H1 (cell line): ENCODE measurements at regions not wholly inside any gene's neighbourhood (a gene's known extent, or its start where the extent isn't known, plus 50 kb on each side); places are given as distances from the start of the nearest gene placed in this dataset.
"Not testable (repeated sequence)": the region's sequence is repeated elsewhere in the genome, so short reads cannot be mapped to it uniquely, and the experiment has no call there.

Source experiments
- CTCF ChIA-PET: fragments of 300-600 bp; sonication (Branson Sonifier 250); formaldehyde crosslinking; loops from one replicate; lab custom pipeline; 2021; ENCODE audit not compliant: partially characterized antibody; lab: Charles Lee
- POLR2A ChIA-PET: fragments of 300-600 bp; sonication (Branson Sonifier 250); formaldehyde crosslinking; loops from one replicate; lab custom pipeline; 2021; ENCODE audit warnings: inconsistent platforms; ENCODE audit not compliant: partially characterized antibody; lab: Charles Lee
- DNase-seq, 2 experiments: peaks; one replicate each; pipeline versions ENCODE4 v3.0.0 to v3.0.0-alpha.2; 2010 to 2022; ENCODE audit warnings: low spot score in 2 of 2, low read depth in 1 of 2, mixed read lengths in 1 of 2
- FAIRE-seq: peaks from 2 replicates; lab custom pipeline; 2011; peaks lifted over from hg19 to GRCh38; lab: Jason Lieb, UNC
- H2AFZ ChIP-seq: 2 replicates; pipeline ENCODE4 v1.8.1; 2012; ENCODE audit warnings: low read length, inconsistent platforms
- H2AK5ac ChIP-seq: 2 replicates; pipeline ENCODE4 v1.6.1; 2013; ENCODE audit warnings: low read depth, low read length
- H2BK120ac ChIP-seq: replicated peaks from 2 replicates; pipeline ENCODE3; 2013; ENCODE audit warnings: low read depth, low read length, inconsistent platforms
- H2BK12ac ChIP-seq: 2 replicates; pipeline ENCODE4 v1.6.1; 2013; ENCODE audit warnings: low read depth, low read length
- H2BK15ac ChIP-seq: 2 replicates; pipeline ENCODE4 v1.6.1; 2013; ENCODE audit warnings: low read length
- H2BK20ac ChIP-seq: 2 replicates; pipeline ENCODE4 v1.6.1; 2013; ENCODE audit warnings: low read length
- H2BK5ac ChIP-seq: 2 replicates; pipeline ENCODE4 v1.6.1; 2013; ENCODE audit warnings: low read depth, low read length
- H3K14ac ChIP-seq: 2 replicates; pipeline ENCODE4 v1.6.1; 2013; ENCODE audit warnings: inconsistent platforms; ENCODE audit not compliant: insufficient read length
- H3K18ac ChIP-seq: 2 replicates; pipeline ENCODE4 v1.6.1; 2013; ENCODE audit warnings: low read length; ENCODE audit errors: extremely low read depth
- H3K23ac ChIP-seq: 2 replicates; pipeline ENCODE4 v1.6.1; 2013; ENCODE audit warnings: inconsistent platforms; ENCODE audit not compliant: insufficient read length
- H3K23me2 ChIP-seq: 2 replicates; pipeline ENCODE4 v1.6.1; 2013; ENCODE audit warnings: low read depth, low read length
- H3K27ac ChIP-seq: 2 replicates; pipeline ENCODE4 v1.6.1; 2011; ENCODE audit warnings: low read depth, low read length, inconsistent platforms
- H3K27me3 ChIP-seq, 4 experiments: replicated peaks in 1 of 4; 1 replicate in 1 of 4; 2 replicates in 3 of 4; pipeline versions ENCODE4 v1.6.1 to v1.8.1; 2011 to 2013; ENCODE audit warnings: low read length in 3 of 4, mild to moderate bottlenecking in 3 of 4, inconsistent platforms in 2 of 4, mixed read lengths in 2 of 4, moderate library complexity in 1 of 4; ENCODE audit not compliant: control insufficient read depth in 3 of 4, insufficient read depth in 3 of 4; ENCODE audit errors: extremely low read depth in 1 of 4
- H3K36me3 ChIP-seq, 4 experiments: 2 replicates each; pipeline versions ENCODE4 v1.6.1 to v1.8.1; 2011 to 2013; ENCODE audit warnings: mild to moderate bottlenecking in 4 of 4, low read length in 3 of 4, moderate library complexity in 2 of 4, control low read depth in 1 of 4, inconsistent platforms in 1 of 4; ENCODE audit not compliant: insufficient read depth in 4 of 4, control insufficient read depth in 2 of 4
- H3K4ac ChIP-seq: replicated peaks from 2 replicates; pipeline ENCODE3; 2013; ENCODE audit warnings: low read length, low read depth, mixed read lengths, inconsistent platforms; ENCODE audit not compliant: insufficient read length
- H3K4me1 ChIP-seq, 4 experiments: replicated peaks in 1 of 4; 1 replicate in 1 of 4; 2 replicates in 3 of 4; pipeline versions ENCODE4 v1.6.1 to v1.8.1; 2011 to 2013; ENCODE audit warnings: low read length in 3 of 4, inconsistent platforms in 2 of 4, mixed read lengths in 1 of 4; ENCODE audit not compliant: insufficient read depth in 4 of 4, control insufficient read depth in 3 of 4
- H3K4me2 ChIP-seq, 2 experiments: 2 replicates each; pipeline versions ENCODE4 v1.6.1 to v1.8.1; 2011 to 2013; ENCODE audit warnings: low read depth in 2 of 2, low read length in 2 of 2, control low read depth in 1 of 2, inconsistent platforms in 1 of 2, mild to moderate bottlenecking in 1 of 2; ENCODE audit not compliant: insufficient read depth in 1 of 2
- H3K4me3 ChIP-seq, 4 experiments: fragments of 200-600, 300-600 bp in 1 of 4; sonication (generic), shearing (Covaris generic), sonication (Bioruptor Twin) in 1 of 4; 2 replicates each; pipeline versions ENCODE4 v1.5.1 to v1.8.1; 2011 to 2016; ENCODE audit warnings: low read length in 4 of 4, low read depth in 3 of 4, control low read depth in 2 of 4, inconsistent platforms in 2 of 4, mild to moderate bottlenecking in 2 of 4, mixed read lengths in 1 of 4, moderate library complexity in 1 of 4; ENCODE audit not compliant: insufficient read depth in 2 of 4; ENCODE audit errors: extremely low read depth in 1 of 4
- H3K56ac ChIP-seq: replicated peaks from 2 replicates; pipeline ENCODE3; 2013; ENCODE audit warnings: low read depth, mild to moderate bottlenecking, mixed read lengths, low read length, inconsistent platforms; ENCODE audit not compliant: insufficient read length
- H3K79me1 ChIP-seq: 2 replicates; pipeline ENCODE4 v1.6.1; 2013; ENCODE audit warnings: low read depth, low read length, control low read depth
- H3K79me2 ChIP-seq, 2 experiments: 2 replicates each; pipeline versions ENCODE4 v1.6.1 to v1.8.1; 2012 to 2013; ENCODE audit warnings: low read length in 2 of 2, mild to moderate bottlenecking in 2 of 2, inconsistent platforms in 1 of 2; ENCODE audit not compliant: insufficient read depth in 2 of 2, control insufficient read depth in 1 of 2
- H3K9ac ChIP-seq, 4 experiments: replicated peaks in 1 of 4; 1 replicate in 1 of 4; 2 replicates in 3 of 4; pipeline versions ENCODE4 v1.6.1 to v1.8.1; 2011 to 2013; ENCODE audit warnings: low read depth in 3 of 4, low read length in 3 of 4, control low read depth in 2 of 4, mild to moderate bottlenecking in 2 of 4, moderate library complexity in 2 of 4, inconsistent platforms in 1 of 4; ENCODE audit errors: extremely low read depth in 1 of 4
- H3K9me3 ChIP-seq, 2 experiments: 2 replicates each; pipeline versions ENCODE4 v1.6.1 to v1.8.1; 2012 to 2013; ENCODE audit warnings: mild to moderate bottlenecking in 2 of 2, moderate library complexity in 2 of 2, control low read depth in 1 of 2, inconsistent platforms in 1 of 2, low read depth in 1 of 2, low read length in 1 of 2, mixed read lengths in 1 of 2; ENCODE audit not compliant: insufficient read depth in 2 of 2
- H4K20me1 ChIP-seq, 2 experiments: replicated peaks in 1 of 2; 2 replicates each; pipeline versions ENCODE3 to v1.8.1; 2011 to 2013; ENCODE audit warnings: inconsistent platforms in 2 of 2, low read length in 2 of 2, mild to moderate bottlenecking in 1 of 2; ENCODE audit not compliant: insufficient read depth in 2 of 2, control insufficient read depth in 1 of 2
- H4K5ac ChIP-seq: 2 replicates; pipeline ENCODE4 v1.6.1; 2013; ENCODE audit warnings: low read length, low read depth, mixed read lengths, inconsistent platforms; ENCODE audit not compliant: insufficient read length
- H4K8ac ChIP-seq: 2 replicates; pipeline ENCODE4 v1.8.0; 2013; ENCODE audit warnings: mild to moderate bottlenecking, moderate library complexity, low read length, inconsistent platforms; ENCODE audit not compliant: insufficient read depth; ENCODE audit errors: extremely low read depth
- H4K91ac ChIP-seq: replicated peaks from 2 replicates; pipeline ENCODE3; 2013; ENCODE audit warnings: low read length, mixed read lengths, inconsistent platforms; ENCODE audit not compliant: insufficient read length
- WGBS, 2 experiments: shearing (Covaris generic) in 1 of 2; methylation state at CpG; one replicate each; pipeline versions ENCODE4 v1.1.6 to v1.1.7; 2013 to 2015; ENCODE audit warnings: low lambda C conversion rate in 2 of 2, mixed read lengths in 2 of 2, inconsistent platforms in 1 of 2, low coverage in 1 of 2, missing lambda C conversion rate in 1 of 2; ENCODE audit not compliant: insufficient replicate concordance in 2 of 2, insufficient coverage in 1 of 2, insufficient read length in 1 of 2; ENCODE audit errors: extremely low coverage in 1 of 2, missing lambda C conversion rate in 1 of 2; 5-methylcytosine and 5-hydroxymethylcytosine counted together

DNA sequence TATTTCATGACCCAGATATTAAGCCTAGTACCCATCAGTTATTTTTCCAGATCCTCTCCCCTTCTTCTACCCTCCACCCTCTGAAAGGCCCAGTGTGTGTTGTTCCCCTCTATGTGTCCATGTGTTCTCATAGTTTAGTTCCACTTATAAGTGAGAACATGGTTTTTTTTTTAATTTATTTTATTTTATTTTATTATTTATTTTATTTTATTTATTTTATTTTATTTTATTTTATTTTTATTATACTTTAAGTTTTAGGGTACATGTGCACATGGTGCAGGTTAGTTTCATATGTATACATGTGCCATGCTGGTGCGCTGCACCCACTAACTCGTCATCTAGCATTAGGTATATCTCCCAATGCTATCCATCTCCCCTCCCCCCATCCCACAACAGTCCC lies 639.2 kb upstream of the KCND2 start:
- 95% methylated on average over 2 of the region's 2 CpGs; no CpG with 5 or more reads in 1 of the 2 experiments for WGBS, 2 experiments
- H3K4ac ChIP-seq, H3K27ac ChIP-seq, H3K56ac ChIP-seq, H3K23ac ChIP-seq, H3K18ac ChIP-seq, H3K79me2 ChIP-seq, H4K5ac ChIP-seq, H3K79me1 ChIP-seq, H3K4me2 ChIP-seq, DNase-seq, H3K9ac ChIP-seq, H4K20me1 ChIP-seq, H2BK12ac ChIP-seq, H3K4me3 ChIP-seq, H3K23me2 ChIP-seq, CTCF ChIA-PET, POLR2A ChIA-PET, H2AK5ac ChIP-seq, H4K8ac ChIP-seq, H2BK15ac ChIP-seq, H4K91ac ChIP-seq, H3K36me3 ChIP-seq, H3K4me1 ChIP-seq, H2BK5ac ChIP-seq, H3K9me3 ChIP-seq, H2BK20ac ChIP-seq, H3K27me3 ChIP-seq, H2BK120ac ChIP-seq, H3K14ac ChIP-seq, FAIRE-seq, H2AFZ ChIP-seq: not testable (repeated sequence)
